Spinal cord (tissue), 9 donors: ENCODE measurements at regions not wholly inside any gene's neighbourhood (a gene's known extent, or its start where the extent isn't known, plus 50 kb on each side); places are given as distances from the start of the nearest gene placed in this dataset.
A peak's percentile ranks its signal among the peaks of the same experiment; 100 is the strongest.
"Not testable (repeated sequence)": the region's sequence is repeated elsewhere in the genome, so short reads cannot be mapped to it uniquely, and the experiment has no call there.

Experiments used
- DNase-seq, 6 donors: peaks; one replicate each; pipeline versions ENCODE4 v3.0.0 to v3.0.0-alpha.2; 2013 to 2015; ENCODE audit warnings: low spot score in 6 of 6, low read depth in 4 of 6
- H3K27ac ChIP-seq: one replicate; pipeline ENCODE4 v1.5.1; 2013; ENCODE audit warnings: low read depth, low read length, control low read depth
- H3K27me3 ChIP-seq: one replicate; pipeline ENCODE4 v1.6.1; 2013; ENCODE audit warnings: low read length; ENCODE audit not compliant: control insufficient read depth, insufficient read depth
- H3K36me3 ChIP-seq: one replicate; pipeline ENCODE4 v1.6.1; 2013; ENCODE audit warnings: low read length; ENCODE audit not compliant: control insufficient read depth, insufficient read depth
- H3K4me1 ChIP-seq: one replicate; pipeline ENCODE4 v1.6.1; 2013; ENCODE audit warnings: low read length; ENCODE audit not compliant: control insufficient read depth, insufficient read depth
- H3K4me3 ChIP-seq: one replicate; pipeline ENCODE4 v1.5.1; 2013; ENCODE audit warnings: low read depth, low read length, control low read depth
- H3K9me3 ChIP-seq: one replicate; pipeline ENCODE4 v1.6.1; 2013; ENCODE audit warnings: low read length; ENCODE audit not compliant: control insufficient read depth, insufficient read depth
- WGBS: methylation state at CpG from one replicate; pipeline ENCODE4 v1.1.5; 2013; ENCODE audit warnings: missing lambda C conversion rate; ENCODE audit not compliant: insufficient coverage; 5-methylcytosine and 5-hydroxymethylcytosine counted together
- donor health status: healthy.

GRCh38 chr2:90019908-90020307, 1328.4 kb downstream of the RPIA start:
- H3K27me3 ChIP-seq, H3K27ac ChIP-seq, H3K36me3 ChIP-seq, H3K9me3 ChIP-seq, H3K4me1 ChIP-seq, H3K4me3 ChIP-seq, DNase-seq: not testable (repeated sequence)
- WGBS: no CpG with 5 or more reads among the region's 1 CpG

DNA sequence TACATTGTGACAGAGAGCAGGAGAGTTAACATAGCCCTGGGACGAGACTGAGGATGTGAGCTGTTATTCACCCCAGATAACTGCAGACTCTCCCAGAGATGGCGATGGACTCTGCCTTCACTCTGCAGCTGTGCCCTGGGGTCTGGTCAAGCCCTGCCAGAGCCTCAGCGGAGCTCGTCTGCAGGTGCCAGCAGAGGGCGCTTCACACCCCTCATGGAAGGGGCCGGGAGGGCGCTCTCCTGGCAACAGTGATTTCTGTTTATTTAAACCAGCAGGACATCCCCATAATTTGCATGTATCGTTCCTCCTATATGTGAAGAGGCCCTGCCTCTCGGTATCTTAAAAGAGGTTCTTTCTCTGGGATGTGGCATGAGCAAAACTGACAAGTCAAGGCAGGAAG, 1329.8 kb downstream of the RPIA start:
- H3K27me3 ChIP-seq, H3K9me3 ChIP-seq, H3K4me3 ChIP-seq, DNase-seq, H3K36me3 ChIP-seq, H3K4me1 ChIP-seq, H3K27ac ChIP-seq: not testable (repeated sequence)
- no CpG with 5 or more reads among the region's 9 CpGs for WGBS

- WGBS: no CpG with 5 or more reads among the region's 3 CpGs
- H3K4me3 ChIP-seq, DNase-seq, H3K36me3 ChIP-seq, H3K27me3 ChIP-seq, H3K4me1 ChIP-seq, H3K9me3 ChIP-seq, H3K27ac ChIP-seq: not testable (repeated sequence)
These were observed 1335.8 kb downstream of the RPIA start for GRCh38 chr2:90027231-90027643.

GRCh38 chr2:90028381-90029079, 1337.1 kb downstream of the RPIA start:
- not testable (repeated sequence) for DNase-seq, H3K36me3 ChIP-seq, H3K9me3 ChIP-seq, H3K4me1 ChIP-seq, H3K4me3 ChIP-seq, H3K27ac ChIP-seq, H3K27me3 ChIP-seq
- 52% methylated on average over 2 of the region's 8 CpGs for WGBS

DNA sequence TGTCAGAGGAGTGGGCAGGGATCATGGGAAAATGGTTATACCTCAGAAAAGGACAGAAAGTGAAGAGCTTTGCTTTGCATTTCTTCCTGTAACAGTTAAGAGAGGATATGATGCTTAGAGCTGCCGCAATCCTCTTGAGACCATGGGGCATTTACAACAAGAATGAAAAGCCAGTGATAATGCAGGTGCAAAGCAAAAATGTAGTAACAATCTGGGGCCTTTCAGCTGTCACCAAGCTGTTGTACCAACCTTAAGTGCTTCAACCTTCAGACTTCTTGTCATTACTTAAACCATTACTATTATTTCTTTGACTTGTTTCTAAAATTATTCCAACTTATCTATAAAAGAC, 1337.6 kb downstream of the RPIA start:
- H3K36me3 ChIP-seq, DNase-seq, H3K9me3 ChIP-seq, H3K27ac ChIP-seq, H3K27me3 ChIP-seq, H3K4me3 ChIP-seq, H3K4me1 ChIP-seq: not testable (repeated sequence)
- WGBS: no CpG with 5 or more reads among the region's 1 CpG

GRCh38 chr2:90032269-90032668, 1340.8 kb downstream of the RPIA start:
- not testable (repeated sequence) for H3K27ac ChIP-seq, DNase-seq, H3K36me3 ChIP-seq, H3K4me3 ChIP-seq, H3K27me3 ChIP-seq, H3K4me1 ChIP-seq, H3K9me3 ChIP-seq
- WGBS: 88% methylated on average over 1 of the region's 2 CpGs

- not testable (repeated sequence) for H3K9me3 ChIP-seq, H3K27me3 ChIP-seq, H3K27ac ChIP-seq, H3K36me3 ChIP-seq, H3K4me1 ChIP-seq, H3K4me3 ChIP-seq
- DNase-seq: peak in 4 of 6 donors; percentile 8 to 33 (median 15)
- WGBS: 53% methylated on average over 1 of the region's 1 CpG
These were observed 1344.9 kb downstream of the RPIA start for GRCh38 chr2:90036335-90036734.

DNA sequence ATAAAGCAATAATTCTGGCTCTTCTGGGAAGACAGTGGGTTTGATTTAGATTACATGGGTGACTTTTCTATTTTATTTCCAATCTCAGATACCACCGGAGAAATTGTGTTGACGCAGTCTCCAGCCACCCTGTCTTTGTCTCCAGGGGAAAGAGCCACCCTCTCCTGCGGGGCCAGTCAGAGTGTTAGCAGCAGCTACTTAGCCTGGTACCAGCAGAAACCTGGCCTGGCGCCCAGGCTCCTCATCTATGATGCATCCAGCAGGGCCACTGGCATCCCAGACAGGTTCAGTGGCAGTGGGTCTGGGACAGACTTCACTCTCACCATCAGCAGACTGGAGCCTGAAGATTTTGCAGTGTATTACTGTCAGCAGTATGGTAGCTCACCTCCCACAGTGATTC, 1347.6 kb downstream of the RPIA start:
- 79% methylated on average over 3 of the region's 4 CpGs for WGBS
- not testable (repeated sequence) for H3K4me3 ChIP-seq, H3K4me1 ChIP-seq, H3K36me3 ChIP-seq, H3K9me3 ChIP-seq, H3K27me3 ChIP-seq, H3K27ac ChIP-seq
- peak in 1 of 6 donors; percentile 0 for DNase-seq

DNA sequence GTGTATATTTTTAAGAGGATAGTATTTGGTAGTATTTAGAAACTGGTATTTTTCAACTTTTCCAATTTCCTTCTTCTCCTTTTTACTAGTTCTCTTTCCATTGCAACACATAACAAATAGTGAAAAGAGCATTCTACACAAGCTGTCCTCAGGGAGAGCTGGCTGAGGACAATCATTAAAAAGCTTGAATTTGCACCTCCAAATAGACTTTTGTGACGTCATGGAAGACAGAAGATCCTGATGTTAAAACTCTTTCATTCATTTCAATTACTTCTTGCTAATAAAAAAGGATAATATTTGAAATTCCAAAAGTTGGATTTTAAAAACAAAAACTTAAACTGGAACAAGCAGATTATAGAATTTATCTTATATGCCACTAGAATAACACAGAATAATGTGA, 1356.3 kb downstream of the RPIA start:
- DNase-seq, H3K4me1 ChIP-seq, H3K36me3 ChIP-seq, H3K27me3 ChIP-seq, H3K27ac ChIP-seq, H3K4me3 ChIP-seq, H3K9me3 ChIP-seq: not testable (repeated sequence)
- WGBS: no CpG with 5 or more reads among the region's 1 CpG

- DNase-seq, H3K36me3 ChIP-seq, H3K27me3 ChIP-seq, H3K9me3 ChIP-seq, H3K4me3 ChIP-seq, H3K4me1 ChIP-seq, H3K27ac ChIP-seq: not testable (repeated sequence)
These were observed 1360.7 kb downstream of the RPIA start for GRCh38 chr2:90052113-90052631.
